H1 (cell line): ENCODE measurements at regions not wholly inside any gene's neighbourhood (a gene's known extent, or its start where the extent isn't known, plus 50 kb on each side); places are given as distances from the start of the nearest gene placed in this dataset.

Experiments used
- CTCF ChIA-PET: fragments of 300-600 bp; sonication (Branson Sonifier 250); formaldehyde crosslinking; loops from one replicate; lab custom pipeline; 2021; ENCODE audit not compliant: partially characterized antibody; lab: Charles Lee
- POLR2A ChIA-PET: fragments of 300-600 bp; sonication (Branson Sonifier 250); formaldehyde crosslinking; loops from one replicate; lab custom pipeline; 2021; ENCODE audit warnings: inconsistent platforms; ENCODE audit not compliant: partially characterized antibody; lab: Charles Lee
- DNase-seq, 2 experiments: peaks; one replicate each; pipeline versions ENCODE4 v3.0.0 to v3.0.0-alpha.2; 2010 to 2022; ENCODE audit warnings: low spot score in 2 of 2, low read depth in 1 of 2, mixed read lengths in 1 of 2
- FAIRE-seq: peaks from 2 replicates; lab custom pipeline; 2011; peaks lifted over from hg19 to GRCh38; lab: Jason Lieb, UNC
- H2AFZ ChIP-seq: 2 replicates; pipeline ENCODE4 v1.8.1; 2012; ENCODE audit warnings: low read length, inconsistent platforms
- H2AK5ac ChIP-seq: 2 replicates; pipeline ENCODE4 v1.6.1; 2013; ENCODE audit warnings: low read depth, low read length
- H2BK120ac ChIP-seq: replicated peaks from 2 replicates; pipeline ENCODE3; 2013; ENCODE audit warnings: low read depth, low read length, inconsistent platforms
- H2BK12ac ChIP-seq: 2 replicates; pipeline ENCODE4 v1.6.1; 2013; ENCODE audit warnings: low read depth, low read length
- H2BK15ac ChIP-seq: 2 replicates; pipeline ENCODE4 v1.6.1; 2013; ENCODE audit warnings: low read length
- H2BK20ac ChIP-seq: 2 replicates; pipeline ENCODE4 v1.6.1; 2013; ENCODE audit warnings: low read length
- H2BK5ac ChIP-seq: 2 replicates; pipeline ENCODE4 v1.6.1; 2013; ENCODE audit warnings: low read depth, low read length
- H3K14ac ChIP-seq: 2 replicates; pipeline ENCODE4 v1.6.1; 2013; ENCODE audit warnings: inconsistent platforms; ENCODE audit not compliant: insufficient read length
- H3K18ac ChIP-seq: 2 replicates; pipeline ENCODE4 v1.6.1; 2013; ENCODE audit warnings: low read length; ENCODE audit errors: extremely low read depth
- H3K23ac ChIP-seq: 2 replicates; pipeline ENCODE4 v1.6.1; 2013; ENCODE audit warnings: inconsistent platforms; ENCODE audit not compliant: insufficient read length
- H3K23me2 ChIP-seq: 2 replicates; pipeline ENCODE4 v1.6.1; 2013; ENCODE audit warnings: low read depth, low read length
- H3K27ac ChIP-seq: 2 replicates; pipeline ENCODE4 v1.6.1; 2011; ENCODE audit warnings: low read depth, low read length, inconsistent platforms
- H3K27me3 ChIP-seq, 4 experiments: replicated peaks in 1 of 4; 1 replicate in 1 of 4; 2 replicates in 3 of 4; pipeline versions ENCODE4 v1.6.1 to v1.8.1; 2011 to 2013; ENCODE audit warnings: low read length in 3 of 4, mild to moderate bottlenecking in 3 of 4, inconsistent platforms in 2 of 4, mixed read lengths in 2 of 4, moderate library complexity in 1 of 4; ENCODE audit not compliant: control insufficient read depth in 3 of 4, insufficient read depth in 3 of 4; ENCODE audit errors: extremely low read depth in 1 of 4
- H3K36me3 ChIP-seq, 4 experiments: 2 replicates each; pipeline versions ENCODE4 v1.6.1 to v1.8.1; 2011 to 2013; ENCODE audit warnings: mild to moderate bottlenecking in 4 of 4, low read length in 3 of 4, moderate library complexity in 2 of 4, control low read depth in 1 of 4, inconsistent platforms in 1 of 4; ENCODE audit not compliant: insufficient read depth in 4 of 4, control insufficient read depth in 2 of 4
- H3K4ac ChIP-seq: replicated peaks from 2 replicates; pipeline ENCODE3; 2013; ENCODE audit warnings: low read length, low read depth, mixed read lengths, inconsistent platforms; ENCODE audit not compliant: insufficient read length
- H3K4me1 ChIP-seq, 4 experiments: replicated peaks in 1 of 4; 1 replicate in 1 of 4; 2 replicates in 3 of 4; pipeline versions ENCODE4 v1.6.1 to v1.8.1; 2011 to 2013; ENCODE audit warnings: low read length in 3 of 4, inconsistent platforms in 2 of 4, mixed read lengths in 1 of 4; ENCODE audit not compliant: insufficient read depth in 4 of 4, control insufficient read depth in 3 of 4
- H3K4me2 ChIP-seq, 2 experiments: 2 replicates each; pipeline versions ENCODE4 v1.6.1 to v1.8.1; 2011 to 2013; ENCODE audit warnings: low read depth in 2 of 2, low read length in 2 of 2, control low read depth in 1 of 2, inconsistent platforms in 1 of 2, mild to moderate bottlenecking in 1 of 2; ENCODE audit not compliant: insufficient read depth in 1 of 2
- H3K4me3 ChIP-seq, 4 experiments: fragments of 200-600, 300-600 bp in 1 of 4; sonication (generic), shearing (Covaris generic), sonication (Bioruptor Twin) in 1 of 4; 2 replicates each; pipeline versions ENCODE4 v1.5.1 to v1.8.1; 2011 to 2016; ENCODE audit warnings: low read length in 4 of 4, low read depth in 3 of 4, control low read depth in 2 of 4, inconsistent platforms in 2 of 4, mild to moderate bottlenecking in 2 of 4, mixed read lengths in 1 of 4, moderate library complexity in 1 of 4; ENCODE audit not compliant: insufficient read depth in 2 of 4; ENCODE audit errors: extremely low read depth in 1 of 4
- H3K56ac ChIP-seq: replicated peaks from 2 replicates; pipeline ENCODE3; 2013; ENCODE audit warnings: low read depth, mild to moderate bottlenecking, mixed read lengths, low read length, inconsistent platforms; ENCODE audit not compliant: insufficient read length
- H3K79me1 ChIP-seq: 2 replicates; pipeline ENCODE4 v1.6.1; 2013; ENCODE audit warnings: low read depth, low read length, control low read depth
- H3K79me2 ChIP-seq, 2 experiments: 2 replicates each; pipeline versions ENCODE4 v1.6.1 to v1.8.1; 2012 to 2013; ENCODE audit warnings: low read length in 2 of 2, mild to moderate bottlenecking in 2 of 2, inconsistent platforms in 1 of 2; ENCODE audit not compliant: insufficient read depth in 2 of 2, control insufficient read depth in 1 of 2
- H3K9ac ChIP-seq, 4 experiments: replicated peaks in 1 of 4; 1 replicate in 1 of 4; 2 replicates in 3 of 4; pipeline versions ENCODE4 v1.6.1 to v1.8.1; 2011 to 2013; ENCODE audit warnings: low read depth in 3 of 4, low read length in 3 of 4, control low read depth in 2 of 4, mild to moderate bottlenecking in 2 of 4, moderate library complexity in 2 of 4, inconsistent platforms in 1 of 4; ENCODE audit errors: extremely low read depth in 1 of 4
- H3K9me3 ChIP-seq, 2 experiments: 2 replicates each; pipeline versions ENCODE4 v1.6.1 to v1.8.1; 2012 to 2013; ENCODE audit warnings: mild to moderate bottlenecking in 2 of 2, moderate library complexity in 2 of 2, control low read depth in 1 of 2, inconsistent platforms in 1 of 2, low read depth in 1 of 2, low read length in 1 of 2, mixed read lengths in 1 of 2; ENCODE audit not compliant: insufficient read depth in 2 of 2
- H4K20me1 ChIP-seq, 2 experiments: replicated peaks in 1 of 2; 2 replicates each; pipeline versions ENCODE3 to v1.8.1; 2011 to 2013; ENCODE audit warnings: inconsistent platforms in 2 of 2, low read length in 2 of 2, mild to moderate bottlenecking in 1 of 2; ENCODE audit not compliant: insufficient read depth in 2 of 2, control insufficient read depth in 1 of 2
- H4K5ac ChIP-seq: 2 replicates; pipeline ENCODE4 v1.6.1; 2013; ENCODE audit warnings: low read length, low read depth, mixed read lengths, inconsistent platforms; ENCODE audit not compliant: insufficient read length
- H4K8ac ChIP-seq: 2 replicates; pipeline ENCODE4 v1.8.0; 2013; ENCODE audit warnings: mild to moderate bottlenecking, moderate library complexity, low read length, inconsistent platforms; ENCODE audit not compliant: insufficient read depth; ENCODE audit errors: extremely low read depth
- H4K91ac ChIP-seq: replicated peaks from 2 replicates; pipeline ENCODE3; 2013; ENCODE audit warnings: low read length, mixed read lengths, inconsistent platforms; ENCODE audit not compliant: insufficient read length
- CREB1 ChIP-seq: IDR thresholded peaks from 2 replicates; pipeline ENCODE4 v1.6.1; 2012; ENCODE audit warnings: inconsistent platforms
- EP300 ChIP-seq, 2 experiments: IDR thresholded peaks; 1 replicate in 1 of 2; 2 replicates in 1 of 2; pipeline ENCODE4 v1.6.1; 2011 to 2012; ENCODE audit warnings: low read depth in 2 of 2, low read length in 2 of 2, mild to moderate bottlenecking in 2 of 2, borderline replicate concordance in 1 of 2, inconsistent platforms in 1 of 2, moderate library complexity in 1 of 2
- KDM5A ChIP-seq: fragments of 200-600 bp; IDR thresholded peaks from 2 replicates; pipeline ENCODE4 v1.7.1; 2012; ENCODE audit warnings: mild to moderate bottlenecking, low read length, inconsistent platforms, mixed read lengths
- TAF7 ChIP-seq: optimal IDR thresholded peaks from 2 replicates; pipeline ENCODE3; 2011; ENCODE audit warnings: low read depth, mild to moderate bottlenecking, inconsistent platforms, low read length, moderate library complexity, borderline replicate concordance
- WGBS, 2 experiments: shearing (Covaris generic) in 1 of 2; methylation state at CpG; one replicate each; pipeline versions ENCODE4 v1.1.6 to v1.1.7; 2013 to 2015; ENCODE audit warnings: low lambda C conversion rate in 2 of 2, mixed read lengths in 2 of 2, inconsistent platforms in 1 of 2, low coverage in 1 of 2, missing lambda C conversion rate in 1 of 2; ENCODE audit not compliant: insufficient replicate concordance in 2 of 2, insufficient coverage in 1 of 2, insufficient read length in 1 of 2; ENCODE audit errors: extremely low coverage in 1 of 2, missing lambda C conversion rate in 1 of 2; 5-methylcytosine and 5-hydroxymethylcytosine counted together

DNA sequence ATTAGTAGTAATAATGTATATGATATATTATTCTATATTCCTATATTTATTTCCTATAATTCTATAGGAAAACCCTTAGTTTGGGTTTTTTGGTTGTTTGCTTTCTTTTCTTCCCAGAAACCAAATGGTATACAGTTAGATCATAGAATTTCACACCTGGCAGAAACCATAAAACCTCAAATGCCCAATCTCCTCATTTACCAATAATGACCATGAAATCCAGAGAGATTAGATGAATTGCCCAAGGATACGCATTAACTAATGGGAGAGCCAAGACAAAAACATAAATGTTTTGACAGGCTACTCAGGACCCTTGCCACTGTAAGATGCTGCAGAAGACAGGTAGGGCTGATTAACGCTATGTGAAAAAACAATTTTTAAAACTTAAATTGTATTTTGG is 158.7 kb upstream of the FST start:
- DNase-seq (no peak), FAIRE-seq (no peak)
- Histone ChIP-seq H2BK20ac (no peak overlapping the region), H3K9me3 (no peaks in the 10 kb centered on the region), H3K4ac (no peak overlapping the region), H3K18ac (no peak overlapping the region), H3K36me3 (no peaks in the 10 kb centered on the region), H4K20me1 (no peaks in the 10 kb centered on the region), H4K91ac (no peak overlapping the region), H3K79me1 (no peaks in the 10 kb centered on the region), H3K79me2 (no peaks in the 10 kb centered on the region), H2AFZ (no peak overlapping the region), H3K27me3 (peaks cover 0 to 1% (median 0%) of the 10 kb centered on the region in 4 experiments; a peak in 1 of 7 replicates), H2AK5ac (no peak overlapping the region), H3K4me2 (no peak overlapping the region), H3K23ac (no peak overlapping the region), H3K27ac (no peak overlapping the region), H2BK5ac (no peak overlapping the region), H3K14ac (no peak overlapping the region), H2BK12ac (no peak overlapping the region), H3K56ac (no peak overlapping the region), H3K9ac (no peak overlapping the region), H2BK120ac (no peak overlapping the region), H4K5ac (no peak overlapping the region), H2BK15ac (no peak overlapping the region), H3K4me3 (no peak overlapping the region), H3K4me1 (no peaks in the 10 kb centered on the region), H4K8ac (no peak overlapping the region), H3K23me2 (no peaks in the 10 kb centered on the region)
- ChIA-PET CTCF (interaction anchor here (1.4 to 4.1 kb wide), 2 partner anchors 8 to 42 kb away, joined by 3 to 18 read pairs; no protein-coding TSS in a partner anchor), POLR2A (no interaction called here)
- 93% methylated on average over 2 of the region's 2 CpGs; no CpG with 5 or more reads in 1 of the 2 experiments for WGBS, 2 experiments
- TF ChIP-seq TAF7 (no peak), EP300 (IDR thresholded peaks at IDR 0.05; ENCODE audit: borderline replicate concordance in 1 of 2, low read depth in 2 of 2, low read length in 2 of 2) (no peak), KDM5A (no peak), CREB1 (no peak)
